H9 (cell line): ENCODE measurements at regions not wholly inside any gene's neighbourhood (a gene's known extent, or its start where the extent isn't known, plus 50 kb on each side); places are given as distances from the start of the nearest gene placed in this dataset.

Source experiments
- DNase-seq: peaks from one replicate; pipeline ENCODE4 v3.0.0-alpha.2; 2017
- H2AFZ ChIP-seq: one replicate; pipeline ENCODE4 v1.6.1; 2013; ENCODE audit warnings: mild to moderate bottlenecking, low read length, control low read depth, moderate library complexity
- H2AK5ac ChIP-seq: 2 replicates; pipeline ENCODE4 v1.6.1; 2013; ENCODE audit warnings: low read length, control low read depth, mixed read lengths; ENCODE audit not compliant: insufficient read length
- H2BK120ac ChIP-seq: one replicate; pipeline ENCODE4 v1.6.1; 2013; ENCODE audit warnings: low read depth, mild to moderate bottlenecking, low read length, control low read depth, inconsistent platforms; ENCODE audit not compliant: poor library complexity, severe bottlenecking
- H2BK12ac ChIP-seq: 2 replicates; pipeline ENCODE4 v1.6.1; 2013; ENCODE audit warnings: low read length, control low read depth, mixed read lengths, low read depth; ENCODE audit not compliant: insufficient read length
- H2BK15ac ChIP-seq: 2 replicates; pipeline ENCODE4 v1.6.1; 2013; ENCODE audit warnings: low read depth, low read length, control low read depth
- H2BK20ac ChIP-seq: one replicate; pipeline ENCODE4 v1.6.1; 2013; ENCODE audit warnings: low read depth, mild to moderate bottlenecking, low read length, control low read depth, inconsistent platforms; ENCODE audit not compliant: poor library complexity, severe bottlenecking
- H2BK5ac ChIP-seq: 2 replicates; pipeline ENCODE4 v1.6.1; 2013; ENCODE audit warnings: low read length, control low read depth, mixed read lengths; ENCODE audit not compliant: insufficient read length
- H3K14ac ChIP-seq: 2 replicates; pipeline ENCODE4 v1.6.1; 2013; ENCODE audit warnings: low read length, control low read depth; ENCODE audit not compliant: insufficient read depth
- H3K18ac ChIP-seq: 2 replicates; pipeline ENCODE4 v1.6.1; 2013; ENCODE audit warnings: low read depth, mild to moderate bottlenecking, mixed read lengths, low read length, control low read depth; ENCODE audit not compliant: insufficient read length
- H3K23ac ChIP-seq: 2 replicates; pipeline ENCODE4 v1.6.1; 2013; ENCODE audit warnings: low read length, control low read depth, mixed read lengths, low read depth; ENCODE audit not compliant: insufficient read length
- H3K23me2 ChIP-seq: 2 replicates; pipeline ENCODE4 v1.6.1; 2013; ENCODE audit warnings: low read depth, mild to moderate bottlenecking, mixed read lengths, low read length, control low read depth; ENCODE audit not compliant: insufficient read length, poor library complexity, severe bottlenecking
- H3K27ac ChIP-seq: 2 replicates; pipeline ENCODE4 v1.5.1; 2013; ENCODE audit warnings: low read length, control low read depth, mixed read lengths, low read depth; ENCODE audit not compliant: insufficient read length
- H3K27me3 ChIP-seq: 2 replicates; pipeline ENCODE4 v1.6.1; 2013; ENCODE audit warnings: low read length, control low read depth, inconsistent platforms; ENCODE audit not compliant: insufficient read depth
- H3K4ac ChIP-seq: 2 replicates; pipeline ENCODE4 v1.6.1; 2013; ENCODE audit warnings: low read depth, mild to moderate bottlenecking, control low read depth, inconsistent platforms, low read length, moderate library complexity
- H3K4me1 ChIP-seq: 2 replicates; pipeline ENCODE4 v1.6.1; 2013; ENCODE audit warnings: low read length, control low read depth, inconsistent platforms; ENCODE audit not compliant: insufficient read depth
- H3K4me2 ChIP-seq: 2 replicates; pipeline ENCODE4 v1.6.1; 2013; ENCODE audit warnings: low read length, control low read depth, mixed read lengths; ENCODE audit not compliant: insufficient read length, insufficient read depth
- H3K56ac ChIP-seq: 2 replicates; pipeline ENCODE4 v1.6.1; 2013; ENCODE audit warnings: low read depth, mild to moderate bottlenecking, mixed read lengths, low read length, control low read depth; ENCODE audit not compliant: insufficient read length
- H3K79me1 ChIP-seq: 2 replicates; pipeline ENCODE4 v1.6.1; 2013; ENCODE audit warnings: low read depth, mild to moderate bottlenecking, moderate library complexity, low read length, control low read depth, inconsistent platforms; ENCODE audit not compliant: insufficient read depth, poor library complexity, severe bottlenecking
- H3K79me2 ChIP-seq: 2 replicates; pipeline ENCODE4 v1.6.1; 2013; ENCODE audit warnings: low read length, control low read depth, inconsistent platforms; ENCODE audit not compliant: insufficient read depth
- H3K9ac ChIP-seq: 2 replicates; pipeline ENCODE4 v1.6.1; 2013; ENCODE audit warnings: low read length, control low read depth, mixed read lengths; ENCODE audit not compliant: insufficient read length; ENCODE audit errors: extremely low read depth
- H3K9me3 ChIP-seq: one replicate; pipeline ENCODE4 v1.6.1; 2013; ENCODE audit warnings: low read depth, low read length, inconsistent platforms; ENCODE audit not compliant: control insufficient read depth
- H3T11ph ChIP-seq: one replicate; pipeline ENCODE4 v1.6.1; 2013; ENCODE audit warnings: mild to moderate bottlenecking, low read length, control low read depth, inconsistent platforms
- H4K20me1 ChIP-seq: one replicate; pipeline ENCODE4 v1.6.1; 2013; ENCODE audit not compliant: control insufficient read depth, insufficient read length, insufficient read depth
- H4K5ac ChIP-seq: 2 replicates; pipeline ENCODE4 v1.6.1; 2013; ENCODE audit warnings: low read depth, mild to moderate bottlenecking, mixed read lengths, low read length, control low read depth; ENCODE audit not compliant: insufficient read length
- H4K8ac ChIP-seq: replicated peaks from 2 replicates; pipeline ENCODE4 v1.6.1; 2013; ENCODE audit warnings: low read length, control low read depth, mixed read lengths, low read depth; ENCODE audit not compliant: insufficient read length
- H4K91ac ChIP-seq: 2 replicates; pipeline ENCODE4 v1.6.1; 2013; ENCODE audit warnings: low read depth, mild to moderate bottlenecking, moderate library complexity, mixed read lengths, low read length, control low read depth; ENCODE audit not compliant: insufficient read length
- H3K27ac Mint-ChIP-seq, 3 experiments: 2 replicates in 2 of 3; 3 replicates in 1 of 3; pipeline ENCODE4 v1.8.0; 2020 to 2021; ENCODE audit warnings: mixed read lengths in 3 of 3, mild to moderate bottlenecking in 1 of 3, moderate library complexity in 1 of 3
- H3K27me3 Mint-ChIP-seq: 2 replicates; pipeline ENCODE4 v1.8.0; 2021; ENCODE audit warnings: low read depth, mild to moderate bottlenecking, moderate library complexity, mixed read lengths
- H3K36me3 Mint-ChIP-seq, 3 experiments: 2 replicates in 2 of 3; 3 replicates in 1 of 3; pipeline ENCODE4 v1.8.0; 2020 to 2021; ENCODE audit warnings: low read depth in 3 of 3, mixed read lengths in 3 of 3; ENCODE audit not compliant: insufficient read depth in 1 of 3
- H3K4me1 Mint-ChIP-seq, 2 experiments: 2 replicates each; pipeline ENCODE4 v1.8.0; 2020; ENCODE audit warnings: mixed read lengths in 2 of 2
- H3K4me3 Mint-ChIP-seq, 2 experiments: 2 replicates in 1 of 2; 3 replicates in 1 of 2; pipeline ENCODE4 v1.8.0; 2020 to 2021; ENCODE audit warnings: mild to moderate bottlenecking in 2 of 2, mixed read lengths in 2 of 2, moderate library complexity in 1 of 2
- H3K9me3 Mint-ChIP-seq, 2 experiments: 2 replicates in 1 of 2; 3 replicates in 1 of 2; pipeline ENCODE4 v1.8.0; 2020; ENCODE audit warnings: mild to moderate bottlenecking in 2 of 2, mixed read lengths in 2 of 2, moderate library complexity in 1 of 2
- WGBS: extraction: QIAGEN DNeasy Blood & Tissue Kit; methylation state at CpG from one replicate; pipeline ENCODE4 v1.1.7; 2013; ENCODE audit warnings: missing lambda C conversion rate, low lambda C conversion rate, mixed read lengths; ENCODE audit not compliant: insufficient read length; ENCODE audit errors: extremely low coverage; 5-methylcytosine and 5-hydroxymethylcytosine counted together
- TF ChIP-seq, protein P1 (sequence below): fragments of 200-600 bp; sonication (generic); conservative IDR thresholded peaks from 3 replicates; pipeline ENCODE4 v1.8.0; 2021; ENCODE audit warnings: antibody characterized with exemption, mild to moderate bottlenecking

DNA sequence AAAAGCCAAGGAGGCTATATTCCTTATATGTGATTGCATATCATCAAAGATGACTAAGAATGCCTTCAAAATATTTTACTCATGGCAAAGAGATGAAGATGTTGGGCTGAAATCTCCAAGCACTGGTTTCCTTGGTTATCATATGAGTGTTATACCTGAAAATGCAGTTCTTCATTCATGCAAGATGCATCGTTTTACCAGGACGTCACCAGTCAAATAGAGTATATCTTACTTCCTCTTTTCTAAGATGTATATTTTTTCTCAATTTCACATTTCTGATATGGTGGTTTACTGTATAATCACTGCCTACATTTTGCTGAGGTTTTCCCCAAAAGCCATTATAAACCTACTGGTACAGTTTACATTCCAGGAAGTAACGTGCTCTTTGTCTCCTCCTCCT, 1085.7 kb downstream of the NCAM2 start:
- H3K4ac ChIP-seq = no peak overlapping the region
- no peak overlapping the region for H2BK15ac ChIP-seq
- TF ChIP-seq, protein P1, sequence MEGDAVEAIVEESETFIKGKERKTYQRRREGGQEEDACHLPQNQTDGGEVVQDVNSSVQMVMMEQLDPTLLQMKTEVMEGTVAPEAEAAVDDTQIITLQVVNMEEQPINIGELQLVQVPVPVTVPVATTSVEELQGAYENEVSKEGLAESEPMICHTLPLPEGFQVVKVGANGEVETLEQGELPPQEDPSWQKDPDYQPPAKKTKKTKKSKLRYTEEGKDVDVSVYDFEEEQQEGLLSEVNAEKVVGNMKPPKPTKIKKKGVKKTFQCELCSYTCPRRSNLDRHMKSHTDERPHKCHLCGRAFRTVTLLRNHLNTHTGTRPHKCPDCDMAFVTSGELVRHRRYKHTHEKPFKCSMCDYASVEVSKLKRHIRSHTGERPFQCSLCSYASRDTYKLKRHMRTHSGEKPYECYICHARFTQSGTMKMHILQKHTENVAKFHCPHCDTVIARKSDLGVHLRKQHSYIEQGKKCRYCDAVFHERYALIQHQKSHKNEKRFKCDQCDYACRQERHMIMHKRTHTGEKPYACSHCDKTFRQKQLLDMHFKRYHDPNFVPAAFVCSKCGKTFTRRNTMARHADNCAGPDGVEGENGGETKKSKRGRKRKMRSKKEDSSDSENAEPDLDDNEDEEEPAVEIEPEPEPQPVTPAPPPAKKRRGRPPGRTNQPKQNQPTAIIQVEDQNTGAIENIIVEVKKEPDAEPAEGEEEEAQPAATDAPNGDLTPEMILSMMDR = no peak
- H3K79me1 ChIP-seq = no peaks in the 10 kb centered on the region
- no peak overlapping the region for H3K23ac ChIP-seq
- no peak overlapping the region for H3K4me2 ChIP-seq
- no peak overlapping the region for H3K27ac ChIP-seq
- H3K56ac ChIP-seq = no peak overlapping the region
- H4K5ac ChIP-seq = no peak overlapping the region
- H2BK120ac ChIP-seq = no peak overlapping the region
- no peak overlapping the region for H2BK12ac ChIP-seq
- H4K8ac ChIP-seq = no peak overlapping the region
- no peak overlapping the region for H3K27ac Mint-ChIP-seq
- H3K18ac ChIP-seq = no peak overlapping the region
- H2AK5ac ChIP-seq = no peak overlapping the region
- no peak overlapping the region for H3K9ac ChIP-seq
- no CpG with 5 or more reads among the region's 3 CpGs for WGBS
- no peak overlapping the region for H3T11ph ChIP-seq
- no peaks in the 10 kb centered on the region for H3K79me2 ChIP-seq
- no peak for DNase-seq
- H4K20me1 ChIP-seq = no peaks in the 10 kb centered on the region
- H3K4me1 ChIP-seq = no peaks in the 10 kb centered on the region
- no peaks in the 10 kb centered on the region for H3K9me3 ChIP-seq
- H4K91ac ChIP-seq = no peak overlapping the region
- peaks cover 13 to 17% of the 10 kb centered on the region in 2 experiments for H3K9me3 Mint-ChIP-seq
- peaks cover 4 to 19% (median 13%) of the 10 kb centered on the region in 3 experiments; a peak in 5 of 7 replicates for H3K36me3 Mint-ChIP-seq
- H2BK5ac ChIP-seq = no peak overlapping the region
- H2BK20ac ChIP-seq = no peak overlapping the region
- H3K27me3 Mint-ChIP-seq = peaks cover 4% of the 10 kb centered on the region
- no peak overlapping the region for H2AFZ ChIP-seq
- H3K27me3 ChIP-seq = no peaks in the 10 kb centered on the region
- H3K4me1 Mint-ChIP-seq = no peaks in the 10 kb centered on the region
- H3K14ac ChIP-seq = no peak overlapping the region
- no peaks in the 10 kb centered on the region for H3K23me2 ChIP-seq
- H3K4me3 Mint-ChIP-seq = no peak overlapping the region
